GM12873 (cell line): ENCODE measurements at regions not wholly inside any gene's neighbourhood (a gene's known extent, or its start where the extent isn't known, plus 50 kb on each side); places are given as distances from the start of the nearest gene placed in this dataset.

Source experiments
- TF ChIP-seq, protein P1 (sequence below): IDR thresholded peaks from 2 replicates; pipeline ENCODE4 v1.5.1; 2012; ENCODE audit warnings: low read depth, mild to moderate bottlenecking, moderate library complexity, low read length, control low read depth; ENCODE audit not compliant: insufficient read depth; ENCODE audit errors: missing control alignments

DNA sequence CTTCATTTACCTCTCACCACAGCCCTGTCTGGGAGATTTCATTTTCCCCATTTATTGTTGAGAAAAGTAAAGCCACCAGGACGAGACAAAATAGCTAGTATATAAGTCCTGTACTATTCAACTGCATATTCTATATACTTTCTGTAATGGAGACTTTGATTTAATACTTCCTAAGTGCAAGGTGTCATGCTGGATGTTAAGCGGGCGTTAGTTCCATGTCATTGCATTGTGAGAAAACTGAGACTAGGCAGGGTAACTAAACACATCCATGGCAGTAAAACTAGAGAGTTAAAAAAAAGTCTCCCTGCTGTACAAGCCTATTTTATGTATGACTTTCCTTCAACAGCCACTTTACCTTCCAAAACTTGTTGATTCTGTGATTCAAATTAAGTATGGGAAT is 969.6 kb downstream of the STIM2 start:
- TF ChIP-seq, protein P1, sequence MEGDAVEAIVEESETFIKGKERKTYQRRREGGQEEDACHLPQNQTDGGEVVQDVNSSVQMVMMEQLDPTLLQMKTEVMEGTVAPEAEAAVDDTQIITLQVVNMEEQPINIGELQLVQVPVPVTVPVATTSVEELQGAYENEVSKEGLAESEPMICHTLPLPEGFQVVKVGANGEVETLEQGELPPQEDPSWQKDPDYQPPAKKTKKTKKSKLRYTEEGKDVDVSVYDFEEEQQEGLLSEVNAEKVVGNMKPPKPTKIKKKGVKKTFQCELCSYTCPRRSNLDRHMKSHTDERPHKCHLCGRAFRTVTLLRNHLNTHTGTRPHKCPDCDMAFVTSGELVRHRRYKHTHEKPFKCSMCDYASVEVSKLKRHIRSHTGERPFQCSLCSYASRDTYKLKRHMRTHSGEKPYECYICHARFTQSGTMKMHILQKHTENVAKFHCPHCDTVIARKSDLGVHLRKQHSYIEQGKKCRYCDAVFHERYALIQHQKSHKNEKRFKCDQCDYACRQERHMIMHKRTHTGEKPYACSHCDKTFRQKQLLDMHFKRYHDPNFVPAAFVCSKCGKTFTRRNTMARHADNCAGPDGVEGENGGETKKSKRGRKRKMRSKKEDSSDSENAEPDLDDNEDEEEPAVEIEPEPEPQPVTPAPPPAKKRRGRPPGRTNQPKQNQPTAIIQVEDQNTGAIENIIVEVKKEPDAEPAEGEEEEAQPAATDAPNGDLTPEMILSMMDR, result no peak

- TF ChIP-seq, protein P1, result no peak
These were observed 975.2 kb downstream of the STIM2 start for GRCh38 chr4:27835851-27836250.

- TF ChIP-seq, protein P1, result no peak
These were observed 975.9 kb downstream of the STIM2 start for GRCh38 chr4:27836523-27836922.

GRCh38 chr4:27843776-27844175 is 983.1 kb downstream of the STIM2 start:
- TF ChIP-seq, protein P1, result no peak

DNA sequence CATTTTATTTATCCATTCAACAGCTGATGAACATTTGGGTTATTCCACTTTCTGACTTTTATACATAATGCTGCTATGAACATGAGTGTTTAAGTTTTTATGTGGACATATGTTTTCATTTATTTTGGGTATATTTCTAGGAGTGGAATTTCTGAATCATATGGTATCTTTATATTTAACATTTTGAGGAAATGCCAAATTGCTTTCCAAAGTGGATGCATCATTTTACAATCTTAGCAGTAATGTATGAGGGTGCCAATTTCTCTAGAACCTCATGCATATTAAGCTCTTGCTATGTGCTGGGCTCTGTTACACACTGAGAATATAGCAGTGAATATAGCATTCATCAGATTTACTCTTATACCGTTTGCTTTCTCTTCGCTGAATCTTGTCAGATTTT is 983.7 kb downstream of the STIM2 start:
- TF ChIP-seq, protein P1, result no peak

- TF ChIP-seq, protein P1, result no peak
These were observed 986.3 kb downstream of the STIM2 start for GRCh38 chr4:27846951-27847350.

- TF ChIP-seq, protein P1, result no peak
These were observed 1000.7 kb downstream of the STIM2 start for GRCh38 chr4:27861381-27861787.

GRCh38 chr4:27861802-27862201 is 1001.2 kb downstream of the STIM2 start:
- TF ChIP-seq, protein P1, result no peak
